ENCODE measurements at regions not wholly inside any gene's neighbourhood (a gene's known extent, or its start where the extent isn't known, plus 50 kb on each side); places are given as distances from the start of the nearest gene placed in this dataset.

DNA sequence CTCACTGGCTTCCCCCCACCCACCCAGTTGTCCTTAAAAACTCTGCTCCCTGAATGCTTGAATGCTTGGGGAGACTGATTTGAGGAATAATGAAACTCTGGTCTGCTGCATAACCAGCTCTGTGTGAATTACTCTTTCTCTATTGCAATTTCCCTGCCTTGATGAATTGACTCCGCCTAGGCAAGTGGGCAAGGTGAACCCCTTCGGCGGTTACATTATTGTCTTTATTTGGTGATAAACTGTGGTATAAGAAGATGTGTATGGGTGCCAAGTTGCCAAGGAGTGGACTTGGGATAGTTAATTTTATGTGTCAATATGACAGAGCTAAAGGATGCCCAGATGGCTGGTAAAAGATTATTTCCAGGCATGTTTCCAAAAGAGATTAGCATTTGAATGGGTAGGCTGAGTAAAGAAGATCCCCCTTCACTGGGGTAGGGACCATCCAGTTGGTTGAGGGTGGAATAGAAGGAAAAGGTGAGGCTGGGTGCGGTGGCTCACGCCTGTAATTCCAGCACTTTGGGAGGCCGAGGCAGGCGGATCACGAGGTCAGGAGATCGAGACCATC is 98.5 kb upstream of the HAAO start:
- no peak overlapping the region for H3K27ac ChIP-seq
- H3K4me1 ChIP-seq = peaks cover 2 to 3% of the 10 kb centered on the region in 2 donors
- H3K36me3 ChIP-seq = no peaks in the 10 kb centered on the region
- no peak for DNase-seq (ENCODE audit: low spot score in 2 of 2)
- no peak overlapping the region for H3K4me3 ChIP-seq
- intact Hi-C loops (cut with DNase I) = no loop called here
- TF ChIP-seq, protein P1, sequence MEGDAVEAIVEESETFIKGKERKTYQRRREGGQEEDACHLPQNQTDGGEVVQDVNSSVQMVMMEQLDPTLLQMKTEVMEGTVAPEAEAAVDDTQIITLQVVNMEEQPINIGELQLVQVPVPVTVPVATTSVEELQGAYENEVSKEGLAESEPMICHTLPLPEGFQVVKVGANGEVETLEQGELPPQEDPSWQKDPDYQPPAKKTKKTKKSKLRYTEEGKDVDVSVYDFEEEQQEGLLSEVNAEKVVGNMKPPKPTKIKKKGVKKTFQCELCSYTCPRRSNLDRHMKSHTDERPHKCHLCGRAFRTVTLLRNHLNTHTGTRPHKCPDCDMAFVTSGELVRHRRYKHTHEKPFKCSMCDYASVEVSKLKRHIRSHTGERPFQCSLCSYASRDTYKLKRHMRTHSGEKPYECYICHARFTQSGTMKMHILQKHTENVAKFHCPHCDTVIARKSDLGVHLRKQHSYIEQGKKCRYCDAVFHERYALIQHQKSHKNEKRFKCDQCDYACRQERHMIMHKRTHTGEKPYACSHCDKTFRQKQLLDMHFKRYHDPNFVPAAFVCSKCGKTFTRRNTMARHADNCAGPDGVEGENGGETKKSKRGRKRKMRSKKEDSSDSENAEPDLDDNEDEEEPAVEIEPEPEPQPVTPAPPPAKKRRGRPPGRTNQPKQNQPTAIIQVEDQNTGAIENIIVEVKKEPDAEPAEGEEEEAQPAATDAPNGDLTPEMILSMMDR (IDR thresholded peaks at IDR 0.05) = no peak
- no peaks in the 10 kb centered on the region for H3K27me3 ChIP-seq
- no peaks in the 10 kb centered on the region for H3K9me3 ChIP-seq

DNA sequence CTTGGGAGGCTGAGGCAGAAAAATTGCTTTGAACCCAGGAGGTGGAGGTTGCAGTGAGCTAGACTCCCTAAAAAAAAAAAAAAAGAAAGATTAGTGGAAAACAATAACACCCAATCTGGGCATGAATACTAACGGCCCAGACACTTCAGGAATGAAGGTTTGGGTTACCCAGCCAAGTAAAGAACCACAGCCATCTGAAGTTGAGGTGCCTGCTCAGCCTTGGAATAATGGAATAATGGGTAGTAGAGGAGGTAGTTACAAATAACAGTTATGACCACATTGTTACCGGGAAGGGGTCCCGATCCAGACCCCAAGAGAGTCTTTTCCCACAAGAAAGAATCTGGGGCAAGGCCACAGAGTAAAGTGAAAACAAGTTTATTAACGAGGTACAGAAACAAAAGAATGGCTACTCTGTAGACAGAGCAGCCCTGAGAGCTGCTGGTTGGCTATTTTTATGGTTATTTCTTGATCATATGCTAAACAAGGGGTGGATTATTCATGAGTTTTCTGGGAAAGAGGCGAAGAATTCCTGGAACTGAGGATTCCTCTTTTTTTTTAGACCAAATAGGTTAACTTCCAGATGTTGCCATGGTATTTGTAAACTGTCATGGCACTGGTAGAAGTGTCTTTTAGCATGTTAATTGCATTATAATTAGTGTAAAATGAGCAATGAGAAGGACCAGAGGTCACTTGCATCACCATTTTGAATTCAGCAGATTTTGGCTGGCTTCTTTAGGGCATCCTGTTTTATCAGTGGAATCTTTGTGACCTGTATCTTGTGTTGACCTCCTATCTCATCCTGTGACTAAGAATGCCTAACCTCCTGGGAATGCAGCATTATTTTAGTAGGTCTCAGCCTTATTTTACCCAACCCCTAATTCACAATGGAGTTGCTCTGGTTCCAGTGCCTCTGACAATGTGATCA is 96.2 kb upstream of the HAAO start:
- TF ChIP-seq, protein P1 (IDR thresholded peaks at IDR 0.05) = no peak
- Histone ChIP-seq H3K27ac (no peak overlapping the region), H3K27me3 (no peaks in the 10 kb centered on the region), H3K9me3 (no peaks in the 10 kb centered on the region), H3K4me1 (peaks cover 2 to 3% of the 10 kb centered on the region in 2 donors), H3K4me3 (no peak overlapping the region), H3K36me3 (no peaks in the 10 kb centered on the region)
- intact Hi-C loops (cut with DNase I) = no loop called here
- DNase-seq (ENCODE audit: low spot score in 2 of 2) = no peak

DNA sequence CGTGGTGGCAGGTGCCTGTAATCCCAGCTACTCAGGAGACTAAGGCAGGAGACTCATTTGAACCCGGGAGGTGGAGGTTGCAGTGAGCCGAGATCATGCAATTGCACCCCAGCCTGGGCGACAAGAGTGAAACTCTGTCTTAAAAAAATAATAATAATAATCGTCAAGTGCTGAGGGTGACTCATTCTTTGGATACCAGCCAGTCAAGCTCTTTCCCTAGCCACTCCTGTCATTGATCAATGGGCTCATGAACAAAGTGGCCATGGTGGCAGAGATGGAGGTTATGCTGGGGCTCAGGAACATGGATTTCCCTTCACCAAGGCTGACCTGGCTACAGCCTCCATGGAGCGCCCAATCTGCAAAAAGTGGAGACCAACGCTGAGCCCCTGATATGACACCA is 94.5 kb upstream of the HAAO start:
- H3K4me3 ChIP-seq = no peak overlapping the region
- H3K36me3 ChIP-seq = no peaks in the 10 kb centered on the region
- no peaks in the 10 kb centered on the region for H3K9me3 ChIP-seq
- no peak overlapping the region for H3K27ac ChIP-seq
- H3K4me1 ChIP-seq = peaks cover 2 to 3% of the 10 kb centered on the region in 2 donors
- H3K27me3 ChIP-seq = no peaks in the 10 kb centered on the region
- TF ChIP-seq, protein P1 (IDR thresholded peaks at IDR 0.05) = no peak
- intact Hi-C loops (cut with DNase I) = no loop called here
- peak in 1 of 2 donors; percentile 62 for DNase-seq (ENCODE audit: low spot score in 2 of 2)

DNA sequence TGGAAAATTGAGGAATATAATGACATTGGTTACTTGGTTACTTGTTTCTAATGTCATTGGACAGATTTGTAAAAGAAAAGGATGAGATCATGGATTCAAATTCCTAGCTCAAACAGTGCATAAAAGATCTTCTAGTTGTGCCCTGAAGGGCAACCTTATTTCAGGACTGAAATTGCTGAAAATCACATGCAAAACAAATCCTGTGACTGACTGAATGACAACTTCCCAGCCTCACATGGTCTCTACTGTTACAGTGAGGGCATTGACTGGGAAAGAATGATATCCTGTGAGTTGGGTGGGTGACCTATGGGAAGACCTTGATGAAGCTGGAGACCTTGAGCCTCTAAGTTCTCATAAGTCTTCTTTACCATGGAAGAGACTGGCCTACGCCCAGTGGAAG is 90.4 kb upstream of the HAAO start:
- Histone ChIP-seq H3K36me3 (no peaks in the 10 kb centered on the region), H3K4me3 (no peak overlapping the region), H3K4me1 (peaks cover 6 to 9% of the 10 kb centered on the region in 2 donors), H3K27me3 (no peaks in the 10 kb centered on the region), H3K27ac (no peak overlapping the region), H3K9me3 (no peaks in the 10 kb centered on the region)
- TF ChIP-seq, protein P1 (IDR thresholded peaks at IDR 0.05) = no peak
- intact Hi-C loops (cut with DNase I) = no loop called here
- DNase-seq (ENCODE audit: low spot score in 2 of 2) = no peak

DNA sequence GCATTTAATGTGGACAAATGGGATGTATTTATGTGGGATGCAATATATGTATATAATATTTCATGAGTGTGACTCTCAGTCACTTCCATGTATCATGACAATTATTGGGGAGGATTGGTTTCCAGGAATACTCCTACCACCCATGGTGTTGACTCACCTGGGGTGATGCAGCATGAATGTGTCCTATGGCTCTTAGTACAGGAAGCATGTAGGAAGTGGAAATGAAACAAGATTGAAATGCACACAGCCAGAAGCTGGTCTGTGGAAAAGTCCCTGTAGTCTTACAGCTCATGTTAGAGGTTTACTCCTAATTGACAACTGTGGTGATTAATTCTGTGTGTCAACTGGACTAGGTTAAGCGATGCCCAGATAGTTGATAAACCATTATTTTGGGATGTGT is 89.3 kb upstream of the HAAO start:
- DNase-seq (ENCODE audit: low spot score in 2 of 2) = no peak
- no peak overlapping the region for H3K27ac ChIP-seq
- H3K9me3 ChIP-seq = no peaks in the 10 kb centered on the region
- intact Hi-C loops (cut with DNase I) = no loop called here
- H3K4me3 ChIP-seq = no peak overlapping the region
- H3K27me3 ChIP-seq = no peaks in the 10 kb centered on the region
- TF ChIP-seq, protein P1 (IDR thresholded peaks at IDR 0.05) = no peak
- H3K36me3 ChIP-seq = no peaks in the 10 kb centered on the region
- H3K4me1 ChIP-seq = peaks cover 3 to 6% of the 10 kb centered on the region in 2 donors

Measured in ascending aorta (tissue), 2 donors.